ENCODE measurements at regions not wholly inside any gene's neighbourhood (a gene's known extent, or its start where the extent isn't known, plus 50 kb on each side); places are given as distances from the start of the nearest gene placed in this dataset.

- TF ChIP-seq, protein P1, sequence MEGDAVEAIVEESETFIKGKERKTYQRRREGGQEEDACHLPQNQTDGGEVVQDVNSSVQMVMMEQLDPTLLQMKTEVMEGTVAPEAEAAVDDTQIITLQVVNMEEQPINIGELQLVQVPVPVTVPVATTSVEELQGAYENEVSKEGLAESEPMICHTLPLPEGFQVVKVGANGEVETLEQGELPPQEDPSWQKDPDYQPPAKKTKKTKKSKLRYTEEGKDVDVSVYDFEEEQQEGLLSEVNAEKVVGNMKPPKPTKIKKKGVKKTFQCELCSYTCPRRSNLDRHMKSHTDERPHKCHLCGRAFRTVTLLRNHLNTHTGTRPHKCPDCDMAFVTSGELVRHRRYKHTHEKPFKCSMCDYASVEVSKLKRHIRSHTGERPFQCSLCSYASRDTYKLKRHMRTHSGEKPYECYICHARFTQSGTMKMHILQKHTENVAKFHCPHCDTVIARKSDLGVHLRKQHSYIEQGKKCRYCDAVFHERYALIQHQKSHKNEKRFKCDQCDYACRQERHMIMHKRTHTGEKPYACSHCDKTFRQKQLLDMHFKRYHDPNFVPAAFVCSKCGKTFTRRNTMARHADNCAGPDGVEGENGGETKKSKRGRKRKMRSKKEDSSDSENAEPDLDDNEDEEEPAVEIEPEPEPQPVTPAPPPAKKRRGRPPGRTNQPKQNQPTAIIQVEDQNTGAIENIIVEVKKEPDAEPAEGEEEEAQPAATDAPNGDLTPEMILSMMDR (IDR thresholded peaks at IDR 0.05) = no peak
- TF ChIP-seq EZH2 (IDR thresholded peaks at IDR 0.05) (no peak), EZH2phosphoT487 (IDR thresholded peaks at IDR 0.05) (no peak)
Measured at GRCh38 chr3:18743761-18744160, 318.6 kb upstream of the SATB1 start.

Measured in neural progenitor cell (in vitro differentiated cells).